ENCODE measurements at regions not wholly inside any gene's neighbourhood (a gene's known extent, or its start where the extent isn't known, plus 50 kb on each side); places are given as distances from the start of the nearest gene placed in this dataset.

- DNase-seq, result no peak
- Histone ChIP-seq H3K9me3 (ENCODE audit: control extremely low read depth in 1 of 5, control insufficient read depth in 4 of 5, insufficient read depth in 2 of 5, low read depth in 1 of 5, low read length in 4 of 5) (no peaks in the 10 kb centered on the region), H3K4me1 (ENCODE audit: control extremely low read depth in 1 of 4, control insufficient read depth in 4 of 4, insufficient read depth in 4 of 4, low read length in 3 of 4) (peaks cover 0 to 19% (median 13%) of the 10 kb centered on the region in 4 experiments), H3K36me3 (ENCODE audit: control insufficient read depth in 4 of 4, insufficient read depth in 4 of 4, low read length in 3 of 4) (no peaks in the 10 kb centered on the region), H3K27ac (ENCODE audit: insufficient read depth in 1 of 2, low read depth in 1 of 2, low read length in 2 of 2, poor library complexity in 1 of 2, severe bottlenecking in 2 of 2) (no peak overlapping the region), H3K27me3 (replicated peaks in 2 of 5; ENCODE audit: control insufficient read depth in 4 of 5, insufficient read depth in 5 of 5, low read length in 4 of 5) (no peaks in the 10 kb centered on the region), H3K4me3 (ENCODE audit: control insufficient read depth in 1 of 7, extremely low read depth in 1 of 7, insufficient read depth in 4 of 7, low read depth in 2 of 7, low read length in 6 of 7) (no peak overlapping the region)
- WGBS (ENCODE audit: insufficient coverage), result 95% methylated on average over 8 of the region's 11 CpGs
- ChIA-PET CTCF (interaction anchor here (1.4 kb wide), 1 partner anchor 12 kb away, joined by 3 read pairs; no protein-coding TSS in a partner anchor), POLR2A (no interaction called here)
These were observed 111.0 kb upstream of the KLF14 start for GRCh38 chr7:130844811-130845580.

- DNase-seq, result no peak
- ChIA-PET CTCF (interaction anchor here (1.4 kb wide), 1 partner anchor 12 kb away, joined by 3 read pairs; no protein-coding TSS in a partner anchor), POLR2A (no interaction called here)
- no peak overlapping the region for H3K27ac ChIP-seq (ENCODE audit: insufficient read depth in 1 of 2, low read depth in 1 of 2, low read length in 2 of 2, poor library complexity in 1 of 2, severe bottlenecking in 2 of 2)
- 95% methylated on average over 6 of the region's 11 CpGs for WGBS (ENCODE audit: insufficient coverage)
- no peaks in the 10 kb centered on the region for H3K27me3 ChIP-seq (replicated peaks in 2 of 5; ENCODE audit: control insufficient read depth in 4 of 5, insufficient read depth in 5 of 5, low read length in 4 of 5)
- peaks cover 0 to 19% (median 13%) of the 10 kb centered on the region in 4 experiments for H3K4me1 ChIP-seq (ENCODE audit: control extremely low read depth in 1 of 4, control insufficient read depth in 4 of 4, insufficient read depth in 4 of 4, low read length in 3 of 4)
- H3K36me3 ChIP-seq (ENCODE audit: control insufficient read depth in 4 of 4, insufficient read depth in 4 of 4, low read length in 3 of 4), result no peaks in the 10 kb centered on the region
- no peaks in the 10 kb centered on the region for H3K9me3 ChIP-seq (ENCODE audit: control extremely low read depth in 1 of 5, control insufficient read depth in 4 of 5, insufficient read depth in 2 of 5, low read depth in 1 of 5, low read length in 4 of 5)
- no peak overlapping the region for H3K4me3 ChIP-seq (ENCODE audit: control insufficient read depth in 1 of 7, extremely low read depth in 1 of 7, insufficient read depth in 4 of 7, low read depth in 2 of 7, low read length in 6 of 7)
These were observed 111.6 kb upstream of the KLF14 start for GRCh38 chr7:130845581-130846085.

GRCh38 chr7:130849604-130850003 is 115.6 kb upstream of the KLF14 start:
- no peak overlapping the region for H3K4me3 ChIP-seq (ENCODE audit: control insufficient read depth in 1 of 7, extremely low read depth in 1 of 7, insufficient read depth in 4 of 7, low read depth in 2 of 7, low read length in 6 of 7)
- WGBS (ENCODE audit: insufficient coverage), result no CpG with 5 or more reads among the region's 2 CpGs
- no peaks in the 10 kb centered on the region for H3K36me3 ChIP-seq (ENCODE audit: control insufficient read depth in 4 of 4, insufficient read depth in 4 of 4, low read length in 3 of 4)
- no peak for DNase-seq
- H3K4me1 ChIP-seq (ENCODE audit: control extremely low read depth in 1 of 4, control insufficient read depth in 4 of 4, insufficient read depth in 4 of 4, low read length in 3 of 4), result no peaks in the 10 kb centered on the region
- no peaks in the 10 kb centered on the region for H3K27me3 ChIP-seq (replicated peaks in 2 of 5; ENCODE audit: control insufficient read depth in 4 of 5, insufficient read depth in 5 of 5, low read length in 4 of 5)
- H3K9me3 ChIP-seq (ENCODE audit: control extremely low read depth in 1 of 5, control insufficient read depth in 4 of 5, insufficient read depth in 2 of 5, low read depth in 1 of 5, low read length in 4 of 5), result no peaks in the 10 kb centered on the region
- ChIA-PET POLR2A (no interaction called here), CTCF (no interaction called here)
- no peak overlapping the region for H3K27ac ChIP-seq (ENCODE audit: insufficient read depth in 1 of 2, low read depth in 1 of 2, low read length in 2 of 2, poor library complexity in 1 of 2, severe bottlenecking in 2 of 2)

GRCh38 chr7:130850956-130851355 is 116.9 kb upstream of the KLF14 start:
- Histone ChIP-seq H3K4me1 (ENCODE audit: control extremely low read depth in 1 of 4, control insufficient read depth in 4 of 4, insufficient read depth in 4 of 4, low read length in 3 of 4) (no peaks in the 10 kb centered on the region), H3K27ac (ENCODE audit: insufficient read depth in 1 of 2, low read depth in 1 of 2, low read length in 2 of 2, poor library complexity in 1 of 2, severe bottlenecking in 2 of 2) (no peak overlapping the region), H3K4me3 (ENCODE audit: control insufficient read depth in 1 of 7, extremely low read depth in 1 of 7, insufficient read depth in 4 of 7, low read depth in 2 of 7, low read length in 6 of 7) (no peak overlapping the region), H3K36me3 (ENCODE audit: control insufficient read depth in 4 of 4, insufficient read depth in 4 of 4, low read length in 3 of 4) (peaks cover under 1 to 3% (median 2%) of the 10 kb centered on the region in 4 experiments), H3K27me3 (replicated peaks in 2 of 5; ENCODE audit: control insufficient read depth in 4 of 5, insufficient read depth in 5 of 5, low read length in 4 of 5) (no peaks in the 10 kb centered on the region), H3K9me3 (ENCODE audit: control extremely low read depth in 1 of 5, control insufficient read depth in 4 of 5, insufficient read depth in 2 of 5, low read depth in 1 of 5, low read length in 4 of 5) (peaks cover 0 to 5% (median 4%) of the 10 kb centered on the region in 5 experiments)
- POLR2A ChIA-PET, result no interaction called here
- no peak for DNase-seq
- no CpG with 5 or more reads among the region's 1 CpG for WGBS (ENCODE audit: insufficient coverage)
- CTCF ChIA-PET, result interaction anchor here (0.6 kb wide), 1 partner anchor 407 kb away, joined by 3 read pairs; no protein-coding TSS in a partner anchor

GRCh38 chr7:130852867-130853266 is 118.9 kb upstream of the KLF14 start:
- H3K4me1 ChIP-seq (ENCODE audit: control extremely low read depth in 1 of 4, control insufficient read depth in 4 of 4, insufficient read depth in 4 of 4, low read length in 3 of 4), result no peaks in the 10 kb centered on the region
- H3K27me3 ChIP-seq (replicated peaks in 2 of 5; ENCODE audit: control insufficient read depth in 4 of 5, insufficient read depth in 5 of 5, low read length in 4 of 5), result no peaks in the 10 kb centered on the region
- H3K27ac ChIP-seq (ENCODE audit: insufficient read depth in 1 of 2, low read depth in 1 of 2, low read length in 2 of 2, poor library complexity in 1 of 2, severe bottlenecking in 2 of 2), result no peak overlapping the region
- POLR2A ChIA-PET, result no interaction called here
- DNase-seq, result no peak
- WGBS (ENCODE audit: insufficient coverage), result 97% methylated on average over 5 of the region's 7 CpGs
- CTCF ChIA-PET, result interaction anchor here (0.6 kb wide), 1 partner anchor 62 kb away, joined by 3 read pairs; no protein-coding TSS in a partner anchor
- peaks cover 2 to 24% (median 10%) of the 10 kb centered on the region in 5 experiments for H3K9me3 ChIP-seq (ENCODE audit: control extremely low read depth in 1 of 5, control insufficient read depth in 4 of 5, insufficient read depth in 2 of 5, low read depth in 1 of 5, low read length in 4 of 5)
- no peak overlapping the region for H3K4me3 ChIP-seq (ENCODE audit: control insufficient read depth in 1 of 7, extremely low read depth in 1 of 7, insufficient read depth in 4 of 7, low read depth in 2 of 7, low read length in 6 of 7)
- H3K36me3 ChIP-seq (ENCODE audit: control insufficient read depth in 4 of 4, insufficient read depth in 4 of 4, low read length in 3 of 4), result peaks cover 4 to 8% (median 6%) of the 10 kb centered on the region in 4 experiments

GRCh38 chr7:130853503-130854279 is 119.7 kb upstream of the KLF14 start:
- Histone ChIP-seq H3K4me1 (ENCODE audit: control extremely low read depth in 1 of 4, control insufficient read depth in 4 of 4, insufficient read depth in 4 of 4, low read length in 3 of 4) (no peaks in the 10 kb centered on the region), H3K4me3 (ENCODE audit: control insufficient read depth in 1 of 7, extremely low read depth in 1 of 7, insufficient read depth in 4 of 7, low read depth in 2 of 7, low read length in 6 of 7) (no peak overlapping the region), H3K36me3 (ENCODE audit: control insufficient read depth in 4 of 4, insufficient read depth in 4 of 4, low read length in 3 of 4) (peaks cover 4 to 9% (median 7%) of the 10 kb centered on the region in 4 experiments), H3K9me3 (ENCODE audit: control extremely low read depth in 1 of 5, control insufficient read depth in 4 of 5, insufficient read depth in 2 of 5, low read depth in 1 of 5, low read length in 4 of 5) (peaks cover 4 to 30% (median 10%) of the 10 kb centered on the region in 5 experiments), H3K27me3 (replicated peaks in 2 of 5; ENCODE audit: control insufficient read depth in 4 of 5, insufficient read depth in 5 of 5, low read length in 4 of 5) (no peaks in the 10 kb centered on the region), H3K27ac (ENCODE audit: insufficient read depth in 1 of 2, low read depth in 1 of 2, low read length in 2 of 2, poor library complexity in 1 of 2, severe bottlenecking in 2 of 2) (no peak overlapping the region)
- ChIA-PET CTCF (no interaction called here), POLR2A (no interaction called here)
- no peak for DNase-seq
- WGBS (ENCODE audit: insufficient coverage), result 95% methylated on average over 6 of the region's 7 CpGs
